NCI-H1417 treated with DMSO at 0.1 percent for 48 hours (cell line): ENCODE measurements at regions not wholly inside any gene's neighbourhood (a gene's known extent, or its start where the extent isn't known, plus 50 kb on each side); places are given as distances from the start of the nearest gene placed in this dataset.

Source experiments
- DNase-seq: peaks from one replicate; lab custom pipeline; 2025; lab: John Stamatoyannopoulos, UW

DNA sequence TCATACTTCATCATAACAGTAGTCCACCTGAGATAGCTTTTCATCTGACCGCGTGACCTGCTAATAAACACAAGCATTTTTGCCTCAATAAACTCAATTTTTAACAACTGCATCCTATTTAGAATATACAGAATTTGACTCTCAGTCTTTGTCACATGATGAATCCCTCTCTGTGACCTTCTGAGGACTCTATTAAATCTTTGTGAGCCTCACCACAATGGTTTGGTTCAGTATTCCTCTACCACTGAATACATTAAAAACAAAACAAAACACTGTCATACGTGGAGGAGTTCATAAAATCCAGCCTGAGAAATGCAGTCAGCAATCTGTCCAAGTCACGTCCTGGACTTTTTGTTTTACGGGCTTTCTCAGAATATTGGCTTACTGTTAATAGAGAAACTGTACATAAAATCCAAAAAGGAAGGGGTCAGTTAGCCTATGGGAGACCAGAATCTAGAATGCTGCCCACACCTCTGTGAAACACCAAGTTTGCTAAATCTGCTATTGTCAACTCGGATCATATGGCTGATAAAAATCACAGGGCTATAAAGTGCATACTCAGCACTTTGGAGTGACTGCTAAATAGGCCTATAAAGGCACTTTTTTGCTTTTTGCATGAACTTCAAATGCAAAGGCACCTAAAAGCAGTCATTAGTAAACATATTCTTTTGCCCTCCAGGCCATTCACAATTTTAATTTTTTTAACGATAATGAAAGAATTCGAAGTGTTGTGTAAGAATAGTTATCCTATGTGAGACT lies 190.3 kb upstream of the HDDC2 start:
- no peak for DNase-seq

DNA sequence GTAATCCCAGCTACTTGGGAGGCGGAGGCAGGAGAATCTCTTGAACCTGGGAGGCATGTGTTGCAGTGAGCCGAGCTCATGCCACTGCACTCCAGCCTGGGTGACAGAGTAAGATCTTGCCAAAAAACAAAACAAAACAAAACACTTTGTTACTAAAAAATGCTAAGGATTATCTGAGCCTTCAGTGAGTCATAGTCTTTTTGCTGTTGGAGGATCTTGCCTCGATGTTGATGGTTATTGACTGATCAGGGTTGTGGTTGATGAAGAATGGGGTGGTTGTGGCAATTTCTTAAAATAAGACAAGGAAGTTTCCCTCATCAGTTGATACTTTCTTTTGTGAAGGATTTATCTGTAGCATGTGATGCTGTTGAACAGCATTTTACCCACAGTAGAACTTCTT lies 196.8 kb upstream of the HDDC2 start:
- no peak for DNase-seq

DNA sequence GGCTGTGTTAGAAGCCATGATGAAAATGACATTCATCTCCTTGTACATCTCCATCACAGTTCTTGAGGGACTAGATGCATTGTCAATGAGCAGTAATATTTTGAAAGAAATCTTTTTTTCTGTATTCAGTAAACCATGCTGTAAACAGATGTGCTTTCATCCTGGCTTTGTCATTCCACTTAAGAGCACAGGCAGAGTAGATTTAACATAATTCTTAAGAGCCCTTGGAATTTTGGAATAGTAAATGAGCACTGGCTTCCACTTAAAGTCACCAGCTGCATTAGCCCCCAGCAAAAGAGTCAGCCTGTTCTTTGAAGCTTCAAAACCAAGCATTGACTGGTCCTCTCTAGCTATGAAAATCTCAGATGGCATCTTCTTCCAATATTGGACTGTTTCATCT lies 197.8 kb upstream of the HDDC2 start:
- DNase-seq = no peak

DNA sequence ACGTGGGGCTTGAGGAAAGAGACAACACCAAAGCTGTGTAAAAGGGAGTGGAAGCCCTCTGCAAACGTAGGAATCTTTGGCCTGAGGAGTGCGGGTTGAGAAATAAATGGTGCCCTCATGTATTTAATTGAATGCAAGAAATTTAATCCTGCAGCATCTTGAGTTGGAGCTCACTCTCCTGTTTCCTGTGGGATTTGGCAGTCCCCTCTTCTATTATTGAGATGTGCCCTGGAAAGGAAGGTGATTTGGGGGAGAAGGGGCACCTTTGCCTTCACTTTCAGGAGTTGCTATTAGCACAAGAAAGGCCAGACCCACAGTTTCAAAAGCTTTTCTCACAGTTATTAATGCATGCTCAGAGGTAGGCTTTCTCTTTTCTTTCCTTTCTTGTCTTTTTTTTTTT lies 201.4 kb upstream of the HDDC2 start:
- no peak for DNase-seq

DNA sequence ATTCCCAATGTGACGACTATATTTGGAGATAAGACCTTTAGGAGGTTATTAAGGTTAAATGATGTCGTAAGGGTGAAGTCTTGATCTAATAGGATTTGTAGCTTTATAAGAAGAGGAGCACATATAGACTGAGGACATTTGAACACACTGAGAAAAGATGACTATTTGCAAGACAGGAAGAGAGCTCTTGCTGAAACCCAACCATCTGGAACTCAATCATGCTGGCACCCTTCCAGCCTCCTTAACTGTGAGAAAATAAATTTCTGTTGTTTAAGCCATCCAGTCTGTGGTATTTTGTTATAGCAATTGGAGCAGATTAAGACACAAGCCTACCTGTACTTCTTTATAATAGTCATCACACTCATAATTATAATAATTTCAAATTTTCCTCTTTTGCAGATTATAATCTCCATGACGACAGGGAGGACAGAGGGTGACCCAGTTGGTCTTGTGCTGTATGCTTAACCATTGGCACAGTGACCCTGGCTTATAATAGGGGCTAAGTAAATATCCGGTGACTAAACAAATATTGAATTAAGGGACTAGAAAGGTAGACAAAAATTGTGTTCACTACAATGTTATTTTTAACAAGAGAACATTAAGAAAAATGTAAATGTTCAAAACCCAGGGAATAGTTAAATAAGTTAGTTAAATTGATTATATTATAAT lies 206.4 kb upstream of the HDDC2 start:
- DNase-seq = peak; percentile 64

DNA sequence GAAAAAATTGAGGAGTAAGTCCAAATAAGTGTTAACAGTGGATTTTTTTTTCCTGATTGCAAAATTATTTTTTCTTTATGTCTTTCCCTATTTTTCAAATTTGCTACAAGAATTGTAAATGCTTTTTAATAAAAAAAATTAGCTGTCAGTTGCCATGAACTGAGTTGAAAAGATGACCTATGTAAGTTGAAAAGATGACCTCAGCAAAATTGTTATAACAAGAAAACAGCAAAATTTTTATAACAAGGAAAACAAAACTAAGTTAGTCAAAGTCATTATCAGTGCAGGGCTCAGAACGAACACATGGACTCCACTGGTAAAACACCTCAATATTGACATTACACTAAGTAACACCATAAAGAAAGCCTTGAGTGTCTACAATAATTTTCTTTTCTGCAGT lies 207.0 kb upstream of the HDDC2 start:
- no peak for DNase-seq

DNA sequence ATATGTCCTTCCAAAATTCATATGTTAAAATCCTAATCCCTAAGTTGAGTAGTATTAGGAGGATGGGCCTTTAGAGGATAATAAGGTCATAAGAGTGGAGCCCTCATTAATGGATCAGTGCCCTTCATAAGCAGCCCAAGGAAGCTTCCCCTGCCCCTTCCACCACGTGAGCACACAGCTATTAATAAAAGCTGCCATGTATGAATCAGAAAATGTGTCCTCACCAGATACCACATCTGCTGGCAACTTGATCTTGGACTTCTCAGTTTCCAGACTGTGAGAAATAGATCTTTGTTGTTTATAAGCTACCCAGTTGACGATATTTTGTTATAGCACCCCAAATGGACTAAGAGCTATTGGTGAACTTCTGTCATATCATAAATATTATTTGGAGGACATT lies 207.7 kb upstream of the HDDC2 start:
- DNase-seq = no peak

DNA sequence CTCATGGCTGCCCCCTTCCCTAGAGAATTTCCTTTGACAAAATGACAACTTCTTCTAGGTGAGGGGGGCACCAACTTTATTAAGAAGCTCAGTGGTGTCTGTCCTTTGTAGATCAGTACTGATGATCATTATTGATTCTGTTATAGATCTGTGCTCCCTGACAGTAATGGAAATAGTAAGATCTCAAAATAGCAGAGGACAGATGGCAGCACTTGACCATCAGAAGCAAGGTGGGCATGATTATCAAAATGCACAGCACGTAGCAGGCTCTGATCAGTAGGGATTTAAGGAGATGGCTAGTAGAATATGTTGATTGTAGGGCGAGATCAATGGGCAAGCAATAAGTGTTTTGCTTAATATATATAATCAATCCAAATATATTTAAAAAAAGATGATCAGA lies 208.6 kb upstream of the HDDC2 start:
- no peak for DNase-seq

DNA sequence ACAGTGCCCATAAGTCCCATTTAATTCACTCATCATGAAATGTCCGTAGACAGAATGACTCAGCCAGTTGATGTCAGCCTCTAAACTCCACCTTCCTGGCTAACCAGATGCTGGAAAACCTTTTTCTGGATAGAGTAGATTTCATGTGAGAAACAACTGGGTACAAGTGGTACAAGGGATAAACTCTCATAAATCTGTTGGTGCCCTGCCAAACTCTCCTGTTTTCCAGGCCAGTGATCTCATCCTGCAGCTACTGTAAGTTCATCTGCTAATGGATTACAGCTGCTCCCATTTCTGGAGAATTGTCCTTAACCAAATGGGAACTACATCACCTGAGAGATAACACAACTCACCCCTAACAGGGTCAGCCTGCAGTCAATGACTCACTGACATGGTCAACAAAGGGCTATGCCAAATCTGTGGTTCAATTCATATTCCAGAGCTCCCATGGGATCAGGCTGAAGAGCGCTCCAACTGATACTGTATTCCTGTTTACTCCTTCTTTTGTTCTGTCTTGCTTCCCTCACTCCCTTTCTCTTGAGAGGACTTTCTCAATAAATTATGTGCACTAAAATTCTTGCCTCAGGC lies 210.1 kb upstream of the HDDC2 start:
- DNase-seq = no peak

DNA sequence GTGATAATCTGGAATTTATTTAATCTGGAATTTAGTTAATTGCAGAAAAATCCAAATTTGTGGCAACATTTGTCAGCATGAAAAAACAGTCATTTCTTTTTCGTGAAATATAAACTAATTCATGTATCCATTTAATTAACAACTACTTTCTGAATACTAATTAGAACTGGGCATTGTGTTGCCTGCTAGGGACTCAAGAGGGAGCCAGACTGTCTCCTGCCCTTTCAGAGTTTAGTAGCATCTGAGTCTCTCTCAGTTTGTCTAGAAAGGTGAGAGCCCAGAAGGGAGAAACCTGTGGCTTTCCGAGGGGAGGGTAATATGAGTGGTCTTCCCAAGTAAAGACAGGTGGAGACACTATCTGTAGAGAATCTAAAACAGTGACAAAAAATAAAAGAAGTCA lies 210.9 kb upstream of the HDDC2 start:
- no peak for DNase-seq

DNA sequence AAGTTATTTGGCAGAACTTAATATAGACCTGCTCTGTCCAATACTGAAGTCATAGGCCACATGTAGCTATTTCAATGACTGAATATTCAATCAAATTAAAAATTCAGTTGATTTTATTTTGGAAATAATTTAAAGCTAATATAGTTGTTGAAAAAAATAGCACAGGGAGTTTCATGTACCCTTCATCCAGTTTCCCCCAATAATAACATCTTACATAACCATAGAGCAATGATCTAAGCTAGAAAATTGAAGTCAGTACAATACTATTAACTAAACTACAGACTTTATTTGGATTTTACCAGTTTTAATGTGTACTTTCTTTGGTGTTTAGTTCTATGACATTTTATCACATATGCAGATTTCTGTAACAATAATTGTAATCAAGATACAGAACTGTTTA lies 212.2 kb upstream of the HDDC2 start:
- no peak for DNase-seq

DNA sequence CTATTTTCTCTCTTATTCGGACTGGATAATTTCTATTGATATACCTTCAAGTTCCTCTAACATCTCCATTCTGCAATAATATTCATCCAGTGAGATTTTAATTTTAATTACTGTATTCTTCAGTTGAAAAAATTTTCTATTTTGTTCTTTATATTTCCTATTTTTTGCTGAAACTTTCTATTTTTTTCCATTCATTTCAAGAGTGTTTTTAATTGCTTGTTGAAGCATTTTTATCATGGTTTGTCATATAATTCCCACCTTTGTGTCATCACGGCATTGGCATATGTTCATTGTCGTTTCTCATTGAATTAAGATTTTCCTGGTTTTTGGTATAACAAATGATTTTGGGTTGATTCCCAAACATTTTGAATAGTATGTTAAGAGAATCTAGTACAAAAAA lies 214.9 kb upstream of the HDDC2 start:
- DNase-seq = no peak

DNA sequence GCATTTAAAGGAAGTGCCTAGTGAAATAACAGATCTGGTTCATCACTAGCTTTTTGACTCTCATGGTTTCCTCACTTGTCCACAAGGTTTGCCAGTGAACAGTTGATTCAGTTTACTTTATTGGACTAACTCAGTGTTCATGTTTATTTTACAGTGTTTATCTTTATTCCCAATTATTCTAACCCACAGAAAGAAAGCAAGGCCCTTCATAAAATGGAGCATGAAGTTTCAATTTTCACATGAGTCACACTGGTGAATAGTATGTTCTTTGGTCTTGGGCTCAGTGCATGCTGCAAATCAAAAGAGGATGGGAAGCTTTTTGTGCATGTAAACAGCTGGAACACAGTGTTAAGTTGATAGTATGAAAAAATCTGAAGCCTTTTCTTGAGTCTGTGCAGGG lies 217.6 kb upstream of the HDDC2 start:
- DNase-seq = no peak

DNA sequence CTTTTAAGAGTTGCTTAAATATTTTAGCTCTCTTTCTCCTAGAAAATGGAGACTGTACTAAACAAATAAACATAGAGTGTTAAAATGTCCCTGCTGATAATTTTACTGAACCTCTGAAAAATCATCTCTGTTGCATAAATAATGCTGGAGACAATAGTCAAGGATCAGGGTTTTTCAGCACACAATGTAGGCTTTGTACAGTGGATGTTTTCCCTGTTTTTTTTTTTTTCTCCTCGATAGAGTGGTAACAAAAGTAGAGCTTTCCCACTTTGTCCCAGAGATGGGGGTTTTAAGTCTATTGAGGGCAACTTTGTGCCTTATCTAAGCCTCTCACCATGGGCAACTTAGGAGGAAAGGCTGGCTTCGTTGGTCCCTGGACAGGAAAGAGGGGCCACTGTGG lies 222.6 kb upstream of the HDDC2 start:
- DNase-seq = no peak

DNA sequence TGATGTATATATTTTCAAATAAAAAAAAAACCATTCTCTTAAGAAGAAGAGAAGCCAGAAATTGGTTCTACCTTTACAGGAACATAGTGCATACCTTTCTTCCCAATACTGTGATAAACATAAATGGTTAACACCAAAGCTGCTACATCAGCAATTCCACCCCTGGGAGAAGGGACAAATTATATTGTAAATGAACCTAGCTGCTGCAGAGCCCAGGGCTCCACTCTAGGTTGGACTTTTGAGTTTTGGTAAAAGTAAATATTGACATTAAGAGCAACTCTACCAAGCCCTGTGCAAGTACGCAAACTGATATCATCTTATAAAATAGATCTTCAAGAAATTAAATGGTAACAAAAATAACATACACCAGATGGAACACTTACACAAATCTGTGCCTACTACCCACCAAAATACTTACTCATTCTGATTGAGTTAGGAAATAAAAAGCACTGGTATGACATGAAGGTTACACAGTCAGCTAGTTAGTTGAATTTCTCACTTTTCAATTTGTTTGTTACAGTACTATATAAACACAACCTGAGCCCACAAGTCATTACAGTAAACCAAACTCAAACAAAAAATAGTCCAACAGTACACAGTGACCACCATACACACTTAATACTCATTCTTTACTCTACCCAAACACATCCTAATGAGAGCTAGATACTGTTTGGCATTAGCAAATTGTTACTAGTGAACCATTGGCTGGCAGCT lies 223.3 kb upstream of the HEY2 start:
- no peak for DNase-seq

DNA sequence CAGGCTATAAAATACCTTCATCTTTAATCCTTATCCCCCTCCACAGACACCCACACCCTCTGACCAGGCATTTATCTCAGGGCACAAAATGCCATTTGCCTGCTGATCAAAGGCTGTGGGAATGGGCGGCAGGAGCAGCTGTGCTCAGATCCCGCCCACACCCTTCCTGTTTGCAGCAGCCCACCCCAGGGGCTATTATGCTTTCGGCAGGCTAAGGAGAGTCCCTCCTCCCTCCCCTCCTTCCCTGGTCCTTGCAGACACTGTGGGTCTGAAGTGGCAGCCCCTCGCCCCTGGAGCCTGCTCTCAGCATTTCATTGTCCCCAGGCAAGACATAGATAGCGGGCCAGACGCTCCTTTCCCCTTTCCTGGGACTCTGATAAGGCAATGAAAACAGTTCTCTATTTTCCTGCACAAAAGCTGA lies 220.8 kb upstream of the HEY2 start:
- DNase-seq = no peak

DNA sequence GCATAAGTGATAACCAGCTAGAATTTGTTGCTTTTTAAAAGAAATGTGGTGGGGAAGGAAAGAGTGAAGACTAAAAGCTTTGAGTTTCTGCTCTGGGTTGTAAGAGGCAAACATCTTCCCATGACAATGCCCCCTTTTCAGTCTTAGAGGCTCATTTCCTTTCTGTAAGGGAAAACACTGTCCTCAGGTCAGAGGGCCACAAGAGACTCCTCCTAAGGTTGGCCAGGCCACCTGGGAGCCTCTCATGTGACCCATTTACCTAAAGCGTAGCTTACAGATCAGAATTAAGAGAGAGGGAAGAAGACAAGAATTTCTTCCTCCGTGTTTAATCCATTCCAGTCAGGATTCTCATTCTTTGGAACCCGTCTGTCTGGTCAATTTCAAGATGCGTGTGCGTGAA lies 220.4 kb upstream of the HEY2 start:
- DNase-seq = no peak

DNA sequence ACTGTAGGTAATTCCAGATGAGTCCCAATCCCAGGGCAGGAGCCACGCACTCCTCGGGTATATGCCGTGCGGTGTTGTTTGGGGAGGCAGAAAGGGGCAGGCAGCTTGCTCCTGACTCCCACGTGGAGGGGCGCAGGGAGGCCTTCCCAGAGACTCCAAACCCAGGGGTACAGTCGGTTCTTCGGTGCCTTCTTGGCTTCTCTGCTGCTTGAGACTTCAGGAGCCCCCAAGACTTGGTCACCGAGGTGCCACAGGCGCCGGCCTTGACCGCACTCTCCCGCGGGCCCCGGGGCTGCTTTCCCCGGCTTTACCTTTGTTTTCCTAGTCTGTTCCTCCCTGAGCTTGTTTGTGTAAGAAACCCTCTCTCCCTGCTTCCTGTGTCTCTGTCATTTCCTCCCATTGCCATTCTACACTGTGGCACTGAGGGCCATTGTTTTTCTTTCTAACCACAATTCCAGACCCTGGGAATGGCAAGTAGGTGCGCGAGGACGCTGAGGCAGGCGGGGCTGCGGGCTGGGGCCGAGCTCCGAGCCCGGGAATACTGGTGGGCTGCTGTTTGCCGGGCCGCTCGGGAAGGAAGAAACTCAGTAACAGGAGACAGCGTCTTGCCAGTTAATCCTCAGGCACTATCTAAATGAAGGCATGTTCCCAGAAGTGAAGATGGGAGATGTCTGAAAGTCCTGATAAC lies 215.6 kb upstream of the HEY2 start:
- DNase-seq = no peak

DNA sequence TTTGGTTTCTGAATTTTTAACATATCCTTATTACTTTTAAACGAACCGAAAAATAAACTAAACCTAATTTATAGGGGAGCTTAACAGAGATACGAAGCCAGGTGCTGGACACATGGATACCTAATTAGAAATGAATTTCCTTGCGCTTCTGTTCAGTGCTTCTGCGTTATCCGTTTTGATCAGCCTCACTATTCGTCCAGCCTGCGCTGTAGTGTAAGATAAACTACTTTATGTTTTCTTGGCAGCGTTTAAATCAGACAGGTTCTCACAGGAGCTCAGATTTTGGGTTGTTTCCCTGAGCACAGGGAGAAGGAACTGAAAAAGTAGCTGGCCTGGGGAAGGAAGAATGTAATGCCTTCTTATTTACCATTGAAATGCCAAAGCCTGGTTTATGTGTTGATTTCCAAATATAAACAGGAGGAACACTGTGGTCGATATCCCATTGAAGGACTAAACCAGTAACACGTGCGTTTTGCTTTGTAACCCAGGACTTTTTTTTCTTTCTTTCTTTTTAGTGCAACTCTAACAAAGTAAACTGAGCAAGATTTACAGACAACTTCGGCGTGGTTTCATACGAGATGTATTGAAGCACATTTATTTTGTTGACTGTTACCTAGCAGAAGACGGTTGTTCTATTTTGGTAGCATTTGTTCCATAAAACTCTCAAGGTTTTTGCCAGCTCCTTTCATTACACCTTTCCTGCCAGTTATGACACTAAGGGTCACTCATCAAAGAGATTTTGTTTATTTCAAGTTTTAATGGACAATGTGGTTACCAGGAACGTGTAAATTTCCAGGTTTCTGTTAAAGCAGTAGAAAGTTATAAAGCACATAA lies 214.8 kb upstream of the HEY2 start:
- DNase-seq = no peak

DNA sequence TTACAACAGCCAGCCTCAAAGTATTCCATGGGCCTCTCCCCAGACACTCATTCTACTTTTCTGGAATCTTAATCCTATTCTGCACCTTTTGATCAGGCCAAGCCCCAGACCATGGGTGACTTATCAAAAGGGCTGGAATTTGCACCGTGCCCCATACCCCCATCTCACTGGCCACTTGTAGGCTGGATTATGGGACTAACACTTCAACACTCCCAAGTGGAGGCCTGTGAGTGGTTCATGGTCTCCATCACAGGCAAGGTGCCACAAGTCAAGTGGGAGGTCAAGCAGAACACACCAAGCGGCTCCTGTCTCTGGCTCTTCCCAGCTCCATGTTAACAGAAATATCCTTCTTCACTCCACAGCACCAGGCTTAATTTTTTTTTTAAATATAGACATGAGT lies 212.3 kb upstream of the HEY2 start:
- DNase-seq = no peak

DNA sequence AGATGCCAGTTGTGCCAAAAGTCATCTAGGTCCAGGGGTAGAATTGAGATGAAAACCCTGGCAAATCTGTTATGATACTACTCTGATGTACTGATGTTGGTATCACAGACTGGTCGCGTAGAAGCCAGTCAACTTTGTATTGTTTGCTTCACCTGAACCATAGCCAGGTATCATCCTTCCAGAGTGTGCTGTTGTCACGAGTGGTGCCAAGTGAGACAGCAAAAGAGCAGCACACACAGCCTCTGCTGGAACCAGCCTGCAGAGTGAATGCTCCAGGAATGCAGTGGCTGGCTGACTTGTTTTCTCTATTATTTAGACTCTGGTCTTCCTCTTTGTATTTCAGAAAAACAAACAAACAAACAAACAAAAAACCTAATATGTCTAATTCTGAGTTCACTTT lies 209.5 kb upstream of the HEY2 start:
- no peak for DNase-seq
